HUES64 (cell line): ENCODE measurements at regions not wholly inside any gene's neighbourhood (a gene's known extent, or its start where the extent isn't known, plus 50 kb on each side); places are given as distances from the start of the nearest gene placed in this dataset.

ENCODE experiments used
- H3K27ac ChIP-seq: 2 replicates; pipeline ENCODE4 v1.7.0; 2013; ENCODE audit warnings: low read depth, low read length, inconsistent platforms
- H3K27me3 ChIP-seq: 2 replicates; pipeline ENCODE4 v1.6.1; 2013; ENCODE audit warnings: mild to moderate bottlenecking, low read length; ENCODE audit not compliant: insufficient read depth
- H3K36me3 ChIP-seq: 2 replicates; pipeline ENCODE4 v1.6.1; 2013; ENCODE audit warnings: mild to moderate bottlenecking, low read length; ENCODE audit not compliant: insufficient read depth
- H3K4me1 ChIP-seq: 2 replicates; pipeline ENCODE4 v1.6.1; 2013; ENCODE audit warnings: mild to moderate bottlenecking, low read length, moderate library complexity; ENCODE audit not compliant: insufficient read depth
- H3K4me3 ChIP-seq: 2 replicates; pipeline ENCODE4 v1.5.1; 2013; ENCODE audit warnings: mild to moderate bottlenecking, low read length, moderate library complexity
- H3K9ac ChIP-seq: 2 replicates; pipeline ENCODE4 v1.6.1; 2013; ENCODE audit warnings: mild to moderate bottlenecking, low read depth, low read length
- H3K9me3 ChIP-seq: 2 replicates; pipeline ENCODE4 v1.6.1; 2013; ENCODE audit warnings: low read depth, low read length; ENCODE audit not compliant: insufficient read depth
- WGBS: fragments of 150-250, 120-280 bp; methylation state at CpG from one replicate; pipeline ENCODE4 v1.1.7; 2013; ENCODE audit warnings: missing lambda C conversion rate; 5-methylcytosine and 5-hydroxymethylcytosine counted together

DNA sequence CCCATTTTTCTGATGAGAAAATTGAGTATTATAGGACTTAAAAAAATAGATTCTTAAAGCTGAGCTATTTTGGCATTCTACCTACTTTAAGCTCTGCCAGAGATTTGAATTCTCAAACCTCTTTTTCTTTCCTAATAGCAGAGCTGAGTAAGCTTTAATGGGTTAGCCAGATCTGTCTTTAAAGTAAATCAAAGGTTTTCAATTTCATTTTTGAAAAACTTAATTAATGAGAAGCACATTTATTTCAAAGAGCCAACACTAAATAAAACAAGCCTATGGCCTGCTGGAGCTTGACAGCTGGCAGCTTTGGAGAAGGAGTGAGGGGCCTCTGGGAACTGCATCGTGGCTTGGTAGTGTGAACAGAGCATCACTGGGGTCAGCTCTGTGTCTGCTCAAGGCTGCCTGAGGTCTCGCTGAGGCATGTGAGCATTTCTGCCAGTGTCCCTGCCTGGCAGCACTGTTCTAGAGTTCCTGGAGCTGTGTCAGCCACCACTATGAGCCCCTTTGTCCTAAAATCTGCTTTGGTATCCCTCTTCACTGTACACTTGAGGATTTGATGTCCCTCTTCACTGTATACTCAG lies 50.4 kb upstream of the PRSS23 start:
- Histone ChIP-seq H3K4me3 (no peak overlapping the region), H3K4me1 (peaks cover 8% of the 10 kb centered on the region; the same call in 1 of the 2 replicates), H3K27ac (no peak overlapping the region), H3K9ac (no peak overlapping the region), H3K36me3 (no peaks in the 10 kb centered on the region), H3K9me3 (no peaks in the 10 kb centered on the region), H3K27me3 (no peaks in the 10 kb centered on the region)
- 86% methylated on average over 2 of the region's 2 CpGs for WGBS

DNA sequence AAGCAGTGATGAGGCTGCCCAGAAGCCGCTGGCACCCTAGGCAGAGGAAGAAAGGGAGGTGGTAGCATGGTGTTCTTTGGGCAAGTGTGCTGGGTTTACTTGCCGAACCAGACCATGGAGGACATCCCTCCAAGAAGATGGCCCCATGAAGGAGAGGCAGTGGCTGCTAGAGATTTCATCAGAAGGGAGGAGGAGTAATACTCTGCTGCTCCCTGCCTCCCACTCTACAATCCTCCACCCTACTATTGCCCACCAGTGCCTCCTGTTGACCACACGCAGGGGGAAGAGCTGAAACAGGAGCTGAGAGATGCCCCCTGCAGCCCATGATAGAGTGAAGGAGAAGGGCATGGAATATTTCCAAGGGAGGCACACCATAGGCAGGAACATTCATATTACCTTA lies 51.0 kb upstream of the PRSS23 start:
- Histone ChIP-seq H3K27ac (no peak overlapping the region), H3K4me3 (no peak overlapping the region), H3K9me3 (no peaks in the 10 kb centered on the region), H3K4me1 (peaks cover 8% of the 10 kb centered on the region; the same call in 1 of the 2 replicates), H3K36me3 (no peaks in the 10 kb centered on the region), H3K27me3 (no peaks in the 10 kb centered on the region), H3K9ac (no peak overlapping the region)
- 95% methylated on average over 2 of the region's 3 CpGs for WGBS

DNA sequence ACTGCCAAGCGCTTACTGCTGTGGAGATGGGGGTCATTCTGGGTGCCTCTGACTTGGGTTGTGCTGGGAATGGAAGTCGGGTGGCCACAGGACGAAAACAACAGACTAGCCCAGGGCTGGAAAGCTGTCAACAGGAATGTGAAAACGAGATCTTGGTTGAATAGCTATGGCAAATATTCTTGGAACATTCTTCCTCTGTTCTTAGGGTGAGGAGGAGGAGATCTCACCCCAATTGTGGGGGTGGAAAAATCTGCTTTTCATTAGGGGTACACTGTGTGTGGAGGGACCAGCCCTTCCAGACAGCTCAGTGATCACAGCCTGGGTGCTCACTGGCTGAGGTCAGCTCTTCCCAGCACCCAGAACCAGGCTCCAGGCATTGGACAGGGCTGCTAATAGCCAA lies 52.0 kb upstream of the PRSS23 start:
- peaks cover 8% of the 10 kb centered on the region; the same call in 1 of the 2 replicates for H3K4me1 ChIP-seq
- H3K4me3 ChIP-seq: no peak overlapping the region
- H3K27ac ChIP-seq: no peak overlapping the region
- H3K36me3 ChIP-seq: no peaks in the 10 kb centered on the region
- H3K9me3 ChIP-seq: no peaks in the 10 kb centered on the region
- no peaks in the 10 kb centered on the region for H3K27me3 ChIP-seq
- WGBS: 89% methylated on average over 4 of the region's 4 CpGs
- H3K9ac ChIP-seq: no peak overlapping the region

DNA sequence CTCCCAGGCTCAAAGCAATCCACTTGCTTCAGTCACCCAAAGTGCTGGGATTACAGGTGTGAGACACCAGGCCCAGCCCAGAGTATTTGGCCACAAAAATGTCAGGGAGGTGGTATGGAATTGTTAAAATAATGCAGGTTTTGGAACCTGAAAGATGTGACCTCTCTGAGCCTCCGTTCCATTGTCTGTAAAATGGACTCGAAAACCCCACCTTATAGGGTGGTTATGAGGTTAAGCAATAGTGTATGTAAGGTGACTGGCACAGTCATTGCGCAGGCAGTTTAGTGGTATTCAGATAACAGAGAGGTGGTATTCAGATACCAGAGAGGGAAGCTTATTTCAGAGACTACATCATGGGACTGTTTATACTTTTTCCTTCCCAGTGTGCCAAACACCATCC lies 52.5 kb upstream of the PRSS23 start:
- no peak overlapping the region for H3K9ac ChIP-seq
- H3K27ac ChIP-seq: no peak overlapping the region
- H3K4me3 ChIP-seq: no peak overlapping the region
- peaks cover 8% of the 10 kb centered on the region; the same call in 1 of the 2 replicates for H3K4me1 ChIP-seq
- WGBS: 96% methylated on average over 3 of the region's 3 CpGs
- H3K36me3 ChIP-seq: no peaks in the 10 kb centered on the region
- H3K9me3 ChIP-seq: no peaks in the 10 kb centered on the region
- no peaks in the 10 kb centered on the region for H3K27me3 ChIP-seq

DNA sequence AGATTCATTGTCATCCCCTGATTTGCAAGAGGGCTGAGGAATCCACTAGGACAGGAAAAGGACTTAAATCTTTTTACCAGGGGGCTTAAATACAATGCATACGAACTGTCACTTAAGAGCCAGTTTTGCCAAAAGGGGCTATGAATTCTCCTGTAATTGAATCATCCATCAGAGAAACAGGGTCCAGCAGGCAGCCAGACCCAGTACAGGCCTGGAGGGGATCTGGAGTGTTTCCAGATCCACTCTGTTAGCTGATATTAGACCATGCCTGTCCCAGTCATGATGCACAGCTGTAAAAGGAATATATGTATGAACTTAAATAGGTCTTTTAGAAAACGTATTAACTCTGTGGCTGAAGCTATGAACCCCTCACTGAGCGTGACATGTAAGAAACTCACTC lies 53.8 kb upstream of the PRSS23 start:
- H3K27ac ChIP-seq: no peak overlapping the region
- H3K9me3 ChIP-seq: no peaks in the 10 kb centered on the region
- H3K4me1 ChIP-seq: peaks cover 9% of the 10 kb centered on the region; the same call in 1 of the 2 replicates
- no peak overlapping the region for H3K9ac ChIP-seq
- H3K36me3 ChIP-seq: no peaks in the 10 kb centered on the region
- 89% methylated on average over 3 of the region's 3 CpGs for WGBS
- no peak overlapping the region for H3K4me3 ChIP-seq
- no peaks in the 10 kb centered on the region for H3K27me3 ChIP-seq

DNA sequence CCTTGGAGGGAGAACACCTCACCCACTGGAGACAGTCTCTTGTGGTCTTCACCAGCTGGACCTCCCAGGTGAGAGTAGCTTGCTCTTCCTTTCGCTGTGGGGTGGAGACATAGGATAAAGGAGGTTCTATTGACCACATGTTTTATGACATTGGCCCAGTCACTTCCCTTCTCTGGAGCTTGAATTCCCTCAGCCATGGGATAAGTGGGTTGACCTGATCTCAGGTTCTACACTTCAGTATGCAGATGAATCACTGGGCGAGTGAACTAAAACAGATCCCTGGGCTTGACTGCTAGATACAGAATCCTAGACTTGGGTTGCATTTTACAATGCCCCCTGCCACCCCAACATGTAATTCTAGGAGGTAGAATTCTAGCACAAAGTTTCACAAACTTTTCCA lies 54.8 kb upstream of the PRSS23 start:
- WGBS: 91% methylated on average over 2 of the region's 2 CpGs

DNA sequence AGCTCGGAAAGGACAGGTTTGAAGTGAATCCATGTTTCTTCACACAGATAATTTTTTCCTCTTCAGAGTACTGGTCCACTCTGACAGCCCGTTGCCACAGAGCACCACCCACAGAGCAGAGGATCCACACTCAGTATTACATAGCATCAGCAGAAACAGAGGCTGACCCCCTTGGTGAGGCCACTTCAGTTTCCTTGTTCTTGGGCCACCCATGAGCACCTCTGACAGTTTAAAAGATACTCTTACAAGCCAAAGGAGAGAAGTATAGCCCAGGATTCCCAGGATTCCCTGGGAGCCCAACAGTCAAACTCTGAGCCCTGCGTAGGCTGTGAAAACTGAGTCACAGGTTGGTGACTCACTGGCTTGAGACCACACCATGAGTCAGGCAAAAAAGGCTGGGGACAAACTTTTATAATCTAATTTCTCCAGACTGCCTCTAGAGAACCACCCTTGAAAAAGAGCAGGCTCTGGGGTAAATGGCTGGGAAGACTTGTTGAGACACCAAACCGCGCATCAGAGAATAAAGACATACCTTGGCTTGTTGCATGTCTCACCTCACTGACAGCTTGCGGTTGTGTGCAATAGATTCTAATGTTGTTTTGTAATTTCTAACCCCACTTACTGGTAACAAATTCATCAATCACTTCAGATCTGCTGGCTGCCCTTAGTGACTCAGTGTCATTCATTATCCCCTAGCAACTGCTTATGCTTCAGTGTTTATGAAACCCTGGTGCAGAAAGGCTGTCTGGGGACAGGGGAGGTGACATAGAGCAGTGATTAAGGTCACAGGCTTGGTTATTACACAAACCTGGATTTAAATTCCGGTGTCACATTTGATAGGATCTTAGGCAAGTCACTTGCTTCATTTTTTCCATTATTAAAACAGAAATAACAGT lies 56.9 kb upstream of the PRSS23 start:
- Histone ChIP-seq H3K4me3 (no peak overlapping the region), H3K4me1 (peaks cover 26% of the 10 kb centered on the region), H3K36me3 (no peaks in the 10 kb centered on the region), H3K9me3 (no peaks in the 10 kb centered on the region), H3K27me3 (no peaks in the 10 kb centered on the region), H3K9ac (no peak overlapping the region), H3K27ac (no peak overlapping the region)
- WGBS: 94% methylated on average over 7 of the region's 7 CpGs

More for the DNA sequence above, 54.8 kb upstream of the PRSS23 start:
- Histone ChIP-seq H3K4me1 (peaks cover 18% of the 10 kb centered on the region), H3K27ac (no peak overlapping the region), H3K36me3 (no peaks in the 10 kb centered on the region), H3K9me3 (no peaks in the 10 kb centered on the region), H3K27me3 (no peaks in the 10 kb centered on the region), H3K9ac (no peak overlapping the region), H3K4me3 (no peak overlapping the region)

DNA sequence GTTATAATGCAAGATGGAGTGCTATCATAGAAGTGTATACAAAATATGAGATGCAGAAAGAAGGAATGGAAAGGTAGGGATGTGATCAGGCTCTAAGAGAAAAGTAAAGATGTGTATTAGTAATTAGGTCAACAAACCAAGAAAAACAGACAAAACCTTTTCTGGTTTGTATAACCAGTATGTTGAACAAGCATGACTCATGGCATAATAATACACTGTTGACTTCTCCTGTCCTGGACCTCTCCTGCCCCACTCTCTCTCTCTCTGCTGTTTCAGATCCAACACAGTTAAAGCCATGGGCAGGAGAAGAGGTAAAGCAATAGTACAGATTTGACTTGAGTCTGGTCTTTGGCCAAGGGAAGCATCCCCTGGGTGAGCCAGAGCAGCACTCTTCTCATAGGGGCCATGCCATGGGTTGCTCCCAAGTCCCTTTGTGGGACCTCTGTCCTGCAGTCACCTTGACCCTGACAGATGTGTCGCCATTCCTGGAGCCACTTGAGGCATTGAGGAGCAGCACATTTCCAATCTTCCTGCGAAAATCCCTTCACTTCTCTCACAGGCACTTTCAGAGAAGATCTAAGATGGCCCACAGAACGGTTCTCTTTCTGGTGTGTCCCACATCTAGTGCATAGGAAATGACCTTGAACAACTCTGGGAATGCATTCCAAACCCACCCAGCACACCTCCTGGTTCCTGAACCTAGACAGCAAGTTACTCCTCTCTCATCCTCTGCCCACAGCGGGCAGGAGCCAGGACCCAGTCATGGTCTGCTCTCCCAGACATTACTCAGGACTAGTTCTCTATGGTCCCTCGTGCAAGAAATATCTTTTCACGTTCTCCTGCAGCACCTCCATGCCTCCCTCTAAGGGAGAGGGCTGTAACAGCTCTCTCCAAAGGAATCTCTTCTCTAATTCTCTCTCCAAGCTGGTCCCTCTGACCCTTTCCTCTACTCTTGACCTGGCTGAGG lies 58.2 kb upstream of the PRSS23 start:
- Histone ChIP-seq H3K4me3 (no peak overlapping the region), H3K9ac (no peak overlapping the region), H3K27me3 (no peaks in the 10 kb centered on the region), H3K27ac (peak overlapping the region; percentile 95; the same call in 1 of the 2 replicates), H3K9me3 (no peaks in the 10 kb centered on the region), H3K4me1 (peaks cover 23% of the 10 kb centered on the region), H3K36me3 (no peaks in the 10 kb centered on the region)
- 91% methylated on average over 6 of the region's 6 CpGs for WGBS

DNA sequence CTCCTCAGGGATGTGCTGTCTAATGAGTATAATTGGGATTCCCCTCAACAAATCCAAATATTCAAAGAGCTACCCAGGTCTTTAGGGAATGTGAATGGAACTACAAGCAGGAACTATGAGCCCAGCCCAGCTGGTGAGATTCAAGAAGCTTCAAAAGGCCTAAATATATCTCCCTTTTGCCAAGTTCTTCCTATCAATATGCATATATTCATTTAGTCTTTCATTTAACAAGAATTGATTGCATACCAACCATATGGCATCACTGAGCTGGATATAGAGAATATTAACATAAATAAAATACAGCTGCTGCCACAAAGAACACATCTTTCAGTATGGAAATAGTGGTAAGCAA lies 58.9 kb upstream of the PRSS23 start:
- no peaks in the 10 kb centered on the region for H3K9me3 ChIP-seq
- no peak overlapping the region for H3K9ac ChIP-seq
- H3K4me1 ChIP-seq: peaks cover 19% of the 10 kb centered on the region
- H3K27me3 ChIP-seq: no peaks in the 10 kb centered on the region
- peak overlapping the region; percentile 95 for H3K27ac ChIP-seq
- no peak overlapping the region for H3K4me3 ChIP-seq
- H3K36me3 ChIP-seq: no peaks in the 10 kb centered on the region

DNA sequence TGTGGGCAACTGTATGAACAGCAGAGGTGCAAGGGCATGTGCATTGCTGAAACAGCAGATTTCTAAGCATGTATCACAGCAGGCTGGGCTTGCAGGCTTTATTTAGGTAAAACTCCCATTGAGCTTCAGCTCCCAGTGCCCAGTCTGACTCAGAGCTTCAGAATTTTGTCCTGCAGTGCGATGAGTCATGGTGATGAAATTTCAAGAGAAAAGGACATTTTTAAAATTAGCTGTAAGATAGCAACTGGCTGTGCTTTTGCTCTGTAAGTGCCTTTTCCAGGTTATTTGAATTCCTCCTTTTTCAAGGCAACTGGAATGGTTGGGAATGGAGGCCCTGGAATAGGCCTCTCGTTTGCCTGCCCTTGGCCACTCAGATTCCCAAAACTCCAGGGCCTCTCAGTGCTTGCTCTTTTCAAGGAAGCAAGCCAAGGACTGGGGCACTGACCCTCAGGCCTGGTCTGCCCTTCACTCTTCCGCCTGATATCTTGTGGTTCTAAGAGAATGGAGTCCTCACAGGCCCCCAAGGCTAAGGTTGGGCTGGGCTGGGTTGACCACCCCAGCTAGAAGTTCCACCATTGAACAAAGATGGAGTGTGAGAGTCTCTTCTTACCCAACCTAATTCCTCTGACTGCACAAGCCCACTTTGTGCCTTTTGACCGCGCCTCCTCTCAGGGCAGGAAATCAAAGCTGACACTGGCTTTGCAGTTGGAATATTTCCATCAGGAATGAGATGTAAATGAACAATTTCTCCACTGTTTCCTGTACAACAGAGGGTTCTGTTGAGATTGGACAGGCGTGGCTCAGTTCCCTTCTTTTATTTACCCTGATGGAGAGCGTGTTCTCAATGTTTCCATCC lies 59.5 kb upstream of the PRSS23 start:
- H3K9ac ChIP-seq: peak overlapping the region; percentile 69
- WGBS: 81% methylated on average over 7 of the region's 7 CpGs
- no peaks in the 10 kb centered on the region for H3K36me3 ChIP-seq
- H3K27me3 ChIP-seq: no peaks in the 10 kb centered on the region
- no peak overlapping the region for H3K4me3 ChIP-seq
- H3K9me3 ChIP-seq: no peaks in the 10 kb centered on the region
- H3K4me1 ChIP-seq: peaks cover 24% of the 10 kb centered on the region
- H3K27ac ChIP-seq: peak overlapping the region; percentile 95
